IMR-90 (cell line): ENCODE measurements at regions not wholly inside any gene's neighbourhood (a gene's known extent, or its start where the extent isn't known, plus 50 kb on each side); places are given as distances from the start of the nearest gene placed in this dataset.

Experiments used
- POLR2A ChIP-seq: IDR thresholded peaks from 2 replicates; pipeline ENCODE4 v1.6.1; 2012; ENCODE audit warnings: mild to moderate bottlenecking, low read depth, low read length
- RFX5 ChIP-seq: IDR thresholded peaks from 2 replicates; pipeline ENCODE4 v1.8.0; 2012; ENCODE audit warnings: low read depth, mild to moderate bottlenecking, low read length, moderate library complexity
- TF ChIP-seq, protein P1 (sequence below): conservative IDR thresholded peaks from 2 replicates; pipeline ENCODE4 v1.5.1; 2012; ENCODE audit warnings: mild to moderate bottlenecking, low read depth, low read length, improper control_type of control experiment
- TF ChIP-seq, protein P2 (sequence below): fragments of 150-350 bp; IDR thresholded peaks from 2 replicates; pipeline ENCODE4 v1.6.1; 2017; ENCODE audit warnings: mild to moderate bottlenecking, antibody characterized with exemption, low read length, low read depth

DNA sequence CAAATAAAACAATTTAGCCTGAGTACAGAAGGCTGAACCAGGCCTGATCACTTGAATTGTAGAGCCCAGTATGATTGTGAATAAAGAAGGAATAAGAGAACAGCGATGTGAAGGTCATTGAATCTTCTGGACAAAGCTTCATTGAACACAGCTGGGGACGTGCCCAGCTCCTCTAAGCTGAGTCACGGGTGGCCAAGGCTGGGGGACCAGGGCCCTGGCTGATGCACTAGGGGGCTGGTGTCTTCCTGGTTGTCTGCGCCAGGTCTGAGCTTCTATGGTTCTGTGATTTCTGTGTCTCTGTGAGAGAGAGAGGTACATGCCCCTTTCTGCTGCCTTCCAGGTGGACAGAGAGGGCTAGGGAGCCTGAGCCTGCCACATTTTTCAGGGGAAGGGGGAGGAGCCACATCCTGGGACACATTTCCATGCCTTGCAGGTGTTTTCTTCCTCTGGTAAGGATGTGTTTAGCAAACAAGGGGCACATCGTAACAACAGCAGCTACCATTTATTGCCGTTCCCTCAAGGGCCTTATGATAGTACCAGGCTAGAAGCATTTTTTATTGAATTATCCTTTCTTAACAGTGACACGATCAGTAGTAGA is 135.7 kb downstream of the C11orf91 start:
- TF ChIP-seq, protein P1, sequence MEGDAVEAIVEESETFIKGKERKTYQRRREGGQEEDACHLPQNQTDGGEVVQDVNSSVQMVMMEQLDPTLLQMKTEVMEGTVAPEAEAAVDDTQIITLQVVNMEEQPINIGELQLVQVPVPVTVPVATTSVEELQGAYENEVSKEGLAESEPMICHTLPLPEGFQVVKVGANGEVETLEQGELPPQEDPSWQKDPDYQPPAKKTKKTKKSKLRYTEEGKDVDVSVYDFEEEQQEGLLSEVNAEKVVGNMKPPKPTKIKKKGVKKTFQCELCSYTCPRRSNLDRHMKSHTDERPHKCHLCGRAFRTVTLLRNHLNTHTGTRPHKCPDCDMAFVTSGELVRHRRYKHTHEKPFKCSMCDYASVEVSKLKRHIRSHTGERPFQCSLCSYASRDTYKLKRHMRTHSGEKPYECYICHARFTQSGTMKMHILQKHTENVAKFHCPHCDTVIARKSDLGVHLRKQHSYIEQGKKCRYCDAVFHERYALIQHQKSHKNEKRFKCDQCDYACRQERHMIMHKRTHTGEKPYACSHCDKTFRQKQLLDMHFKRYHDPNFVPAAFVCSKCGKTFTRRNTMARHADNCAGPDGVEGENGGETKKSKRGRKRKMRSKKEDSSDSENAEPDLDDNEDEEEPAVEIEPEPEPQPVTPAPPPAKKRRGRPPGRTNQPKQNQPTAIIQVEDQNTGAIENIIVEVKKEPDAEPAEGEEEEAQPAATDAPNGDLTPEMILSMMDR = no peak
- TF ChIP-seq RFX5 (no peak), POLR2A (no peak)
- TF ChIP-seq, protein P2, sequence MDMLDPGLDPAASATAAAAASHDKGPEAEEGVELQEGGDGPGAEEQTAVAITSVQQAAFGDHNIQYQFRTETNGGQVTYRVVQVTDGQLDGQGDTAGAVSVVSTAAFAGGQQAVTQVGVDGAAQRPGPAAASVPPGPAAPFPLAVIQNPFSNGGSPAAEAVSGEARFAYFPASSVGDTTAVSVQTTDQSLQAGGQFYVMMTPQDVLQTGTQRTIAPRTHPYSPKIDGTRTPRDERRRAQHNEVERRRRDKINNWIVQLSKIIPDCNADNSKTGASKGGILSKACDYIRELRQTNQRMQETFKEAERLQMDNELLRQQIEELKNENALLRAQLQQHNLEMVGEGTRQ = no peak
